ENCODE measurements at regions not wholly inside any gene's neighbourhood (a gene's known extent, or its start where the extent isn't known, plus 50 kb on each side); places are given as distances from the start of the nearest gene placed in this dataset.

- no peaks in the 10 kb centered on the region for H3K27me3 ChIP-seq
- H3K27ac ChIP-seq: peak overlapping the region in 1 of 4 donors; percentile 2
- no peaks in the 10 kb centered on the region for H3K9me3 ChIP-seq
- WGBS, 2 donors: 59 to 68% methylated on average over 7 to 10 of the region's 10 CpGs
- no peaks in the 10 kb centered on the region for H3K36me3 ChIP-seq
- no peak overlapping the region for H3K4me3 ChIP-seq
- DNase-seq: no peak
- H3K4me1 ChIP-seq: peaks cover 0 to 6% (median 0%) of the 10 kb centered on the region in 4 donors
- no peak for TF ChIP-seq CTCF (IDR thresholded peaks at IDR 0.05)
- no peak for TF ChIP-seq POLR2A (IDR thresholded peaks at IDR 0.05)
- no peak for TF ChIP-seq EP300 (IDR thresholded peaks at IDR 0.05)
- TF ChIP-seq POLR2AphosphoS5 (IDR thresholded peaks at IDR 0.05): no peak
- ATAC-seq (ENCODE audit: low FRiP score in 2 of 2): no peak
Observed at GRCh38 chr10:78567680-78568455, 500.9 kb upstream of the ZMIZ1 start.

- no peaks in the 10 kb centered on the region for H3K9me3 ChIP-seq
- H3K27ac ChIP-seq: peak overlapping the region in 1 of 4 donors; percentile 2
- H3K27me3 ChIP-seq: no peaks in the 10 kb centered on the region
- no peak for TF ChIP-seq EP300 (IDR thresholded peaks at IDR 0.05)
- DNase-seq (no peak), ATAC-seq (ENCODE audit: low FRiP score in 2 of 2) (no peak)
- no peak overlapping the region for H3K4me3 ChIP-seq
- no peaks in the 10 kb centered on the region for H3K36me3 ChIP-seq
- WGBS, 2 donors: 90 to 97% methylated on average over 2 of the region's 2 CpGs
- H3K4me1 ChIP-seq: peaks cover 0 to 6% (median 0%) of the 10 kb centered on the region in 4 donors
Observed at GRCh38 chr10:78568620-78569019, 500.1 kb upstream of the ZMIZ1 start.

GRCh38 chr10:78570633-78571235, 498.0 kb upstream of the ZMIZ1 start:
- H3K36me3 ChIP-seq: no peaks in the 10 kb centered on the region
- H3K27ac ChIP-seq: no peak overlapping the region
- ATAC-seq (ENCODE audit: low FRiP score in 2 of 2): peak in 1 of 2 donors; percentile 28
- no peak overlapping the region for H3K4me3 ChIP-seq
- no peaks in the 10 kb centered on the region for H3K27me3 ChIP-seq
- TF ChIP-seq POLR2A (IDR thresholded peaks at IDR 0.05): no peak
- peaks cover 0 to 6% (median 0%) of the 10 kb centered on the region in 4 donors for H3K4me1 ChIP-seq
- 60 to 65% methylated on average over 4 to 7 of the region's 7 CpGs for WGBS, 2 donors
- DNase-seq: peak in 1 of 2 donors; percentile 57
- no peaks in the 10 kb centered on the region for H3K9me3 ChIP-seq

- H3K27ac ChIP-seq: peak overlapping the region in 1 of 4 donors; percentile 46
- no peaks in the 10 kb centered on the region for H3K36me3 ChIP-seq
- H3K9me3 ChIP-seq: no peaks in the 10 kb centered on the region
- H3K27me3 ChIP-seq: no peaks in the 10 kb centered on the region
- no peak for TF ChIP-seq EP300 (IDR thresholded peaks at IDR 0.05)
- no peak for TF ChIP-seq CTCF (IDR thresholded peaks at IDR 0.05)
- TF ChIP-seq POLR2A (IDR thresholded peaks at IDR 0.05): no peak
- TF ChIP-seq POLR2AphosphoS5 (IDR thresholded peaks at IDR 0.05): no peak
- DNase-seq (no peak), ATAC-seq (ENCODE audit: low FRiP score in 2 of 2) (no peak)
- no peak overlapping the region for H3K4me3 ChIP-seq
- 95 to 98% methylated on average over 6 to 7 of the region's 7 CpGs for WGBS, 2 donors
- H3K4me1 ChIP-seq: peaks cover 0 to 10% (median 0%) of the 10 kb centered on the region in 4 donors
Observed at GRCh38 chr10:78571286-78571685, 497.5 kb upstream of the ZMIZ1 start.

- H3K9me3 ChIP-seq: no peaks in the 10 kb centered on the region
- TF ChIP-seq POLR2AphosphoS5 (IDR thresholded peaks at IDR 0.05) (no peak), EP300 (IDR thresholded peaks at IDR 0.05) (no peak), POLR2A (IDR thresholded peaks at IDR 0.05) (no peak), CTCF (IDR thresholded peaks at IDR 0.05) (no peak)
- H3K36me3 ChIP-seq: no peaks in the 10 kb centered on the region
- ATAC-seq (ENCODE audit: low FRiP score in 2 of 2) (no peak), DNase-seq (no peak)
- peak overlapping the region in 3 of 4 donors; percentile 9 to 52 (median 46) for H3K27ac ChIP-seq
- H3K4me1 ChIP-seq: peaks cover 0 to 14% (median 0%) of the 10 kb centered on the region in 4 donors
- 100% methylated on average over 1 of the region's 1 CpG for WGBS, 2 donors
- H3K4me3 ChIP-seq: no peak overlapping the region
- H3K27me3 ChIP-seq: no peaks in the 10 kb centered on the region
Observed at GRCh38 chr10:78571891-78572290, 496.9 kb upstream of the ZMIZ1 start.
